GM19351 (cell line): ENCODE measurements at regions not wholly inside any gene's neighbourhood (a gene's known extent, or its start where the extent isn't known, plus 50 kb on each side); places are given as distances from the start of the nearest gene placed in this dataset.
A peak's percentile ranks its signal among the peaks of the same experiment; 100 is the strongest.
"Not testable (repeated sequence)": the region's sequence is repeated elsewhere in the genome, so short reads cannot be mapped to it uniquely, and the experiment has no call there.

Experiments
- ATAC-seq: cut with Tn5 transposase; IDR thresholded peaks from one replicate; pipeline ENCODE4 v1.9.1; 2021; ENCODE audit warnings: mild to moderate bottlenecking, moderate library complexity; ENCODE audit not compliant: unreplicated experiment

DNA sequence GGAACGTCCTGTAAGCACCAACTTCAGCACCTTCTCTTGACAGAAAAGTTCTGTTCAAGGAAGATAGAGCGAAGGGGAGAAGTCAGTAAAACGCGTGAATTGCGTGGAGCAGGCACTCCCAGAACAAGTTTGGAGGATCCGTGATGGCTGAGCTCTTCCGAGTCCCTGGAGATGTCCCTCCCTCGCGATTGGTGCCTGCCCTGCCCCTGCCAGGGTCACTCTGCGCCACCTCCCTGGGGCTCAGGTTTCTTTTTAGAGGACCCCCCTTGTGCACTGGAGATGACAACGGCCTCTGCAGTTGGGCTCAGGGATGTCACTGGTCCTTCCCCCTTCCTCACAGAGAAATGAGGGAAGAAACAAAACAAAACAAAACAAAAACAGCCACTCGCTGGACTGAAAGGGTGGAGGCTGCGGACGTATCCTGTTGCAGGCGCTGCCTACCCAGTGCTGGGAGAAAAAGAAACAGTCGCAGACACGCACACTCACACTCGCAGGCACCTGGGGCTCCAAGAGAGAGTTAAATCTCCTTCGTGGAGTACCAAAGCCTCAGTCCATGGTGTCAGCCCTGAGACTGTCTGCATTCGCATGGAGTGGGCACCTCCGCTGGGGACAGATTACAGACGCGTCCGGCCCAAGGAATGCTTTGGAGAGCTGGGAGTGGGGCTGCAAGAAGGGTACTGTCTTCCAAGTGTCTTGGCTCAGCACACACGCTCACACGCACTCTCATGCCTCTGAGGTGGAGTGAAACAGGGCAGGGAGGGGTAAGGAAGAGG is 512.7 kb downstream of the SLCO4C1 start:
- no peak for ATAC-seq

DNA sequence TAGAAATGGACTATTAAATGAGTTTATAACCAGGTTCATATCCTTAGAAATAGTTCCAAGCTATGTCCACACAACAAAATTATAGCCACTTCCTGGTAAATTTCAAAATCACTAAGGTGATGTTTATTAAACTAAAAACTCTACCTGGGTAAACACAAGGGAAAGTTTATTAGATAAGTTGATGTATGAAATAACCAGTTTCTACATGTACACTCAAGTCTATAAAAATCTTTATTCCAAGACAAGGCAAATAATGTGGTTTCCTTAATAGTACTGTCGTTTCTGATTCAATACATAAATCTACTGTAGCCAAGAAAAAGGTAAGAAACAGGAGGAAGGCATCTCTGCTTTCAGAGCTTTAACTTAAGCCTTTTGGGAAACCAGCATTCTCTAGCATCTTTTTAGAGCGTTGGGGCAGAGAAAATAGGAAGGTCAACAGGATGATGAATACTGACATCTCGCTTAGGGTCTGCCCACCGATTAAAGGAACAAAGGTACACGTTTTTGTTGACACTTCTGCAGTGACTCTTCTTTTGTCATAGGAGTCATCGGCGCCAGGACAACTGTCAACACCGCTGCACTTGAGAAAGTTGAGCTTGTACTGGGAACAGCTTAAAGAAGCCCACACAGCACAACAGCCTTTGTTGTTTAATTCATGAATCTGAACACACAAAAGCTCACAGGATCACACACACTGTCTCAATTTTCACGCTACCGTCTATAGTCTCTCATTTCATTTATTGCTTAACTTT is 513.6 kb downstream of the SLCO4C1 start:
- ATAC-seq = no peak

DNA sequence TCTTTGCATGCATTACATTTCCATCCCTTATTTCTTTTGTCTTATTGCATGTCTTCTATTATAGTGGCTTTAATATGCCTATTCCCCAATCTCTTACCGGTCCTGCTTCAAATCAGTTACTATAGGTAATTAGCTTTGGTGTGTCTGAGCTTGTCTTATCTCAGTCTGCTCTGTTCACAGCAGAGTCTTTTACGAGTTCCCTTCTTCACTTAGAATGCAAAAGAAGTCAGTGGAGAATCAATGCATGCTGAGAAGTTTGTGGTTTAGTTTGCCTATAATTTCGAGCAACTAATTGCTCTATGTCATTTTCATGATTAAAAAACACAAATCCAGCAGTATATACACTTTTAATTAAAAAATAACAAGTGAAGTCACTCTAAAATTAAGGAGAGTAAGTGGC is 545.0 kb downstream of the SLCO4C1 start:
- ATAC-seq = no peak

DNA sequence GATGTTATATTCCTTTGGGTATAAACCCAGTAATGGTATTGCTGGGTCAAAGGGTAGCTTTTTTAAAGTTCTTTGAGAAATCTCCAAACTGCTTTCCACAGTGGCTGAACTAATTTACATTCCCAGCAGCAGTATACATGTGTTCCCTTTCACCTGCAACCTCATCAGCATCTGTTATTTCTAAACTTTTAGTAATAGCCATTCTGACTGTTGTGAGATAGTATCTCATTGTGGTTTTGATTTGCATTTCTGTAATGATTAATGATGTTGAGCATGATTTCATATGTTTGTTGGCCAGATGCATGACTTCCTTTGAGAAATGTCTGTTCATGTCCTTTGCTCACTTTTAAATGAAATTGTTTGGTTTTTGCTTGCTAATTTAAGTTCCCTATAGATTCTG is 553.1 kb downstream of the SLCO4C1 start:
- not testable (repeated sequence) for ATAC-seq

DNA sequence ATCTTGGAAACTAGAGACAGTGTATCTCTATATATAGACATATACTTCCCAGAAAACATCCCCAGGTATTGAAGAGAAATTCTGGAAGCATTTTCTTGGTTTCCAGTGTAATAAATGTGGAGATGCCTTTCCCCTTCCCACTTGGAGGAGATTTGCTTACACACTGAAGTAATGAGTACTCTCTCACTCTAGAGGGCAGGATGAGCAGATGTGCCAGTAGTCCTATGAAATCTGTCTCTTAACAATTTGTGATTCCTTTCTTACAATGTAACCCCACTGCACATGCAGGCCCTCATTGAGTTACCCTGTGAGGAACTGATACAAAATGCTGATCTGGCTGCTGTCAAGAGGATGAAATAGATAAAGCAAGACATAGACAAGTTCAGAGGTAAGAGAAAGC is 567.2 kb downstream of the SLCO4C1 start:
- peak; percentile 57 for ATAC-seq

DNA sequence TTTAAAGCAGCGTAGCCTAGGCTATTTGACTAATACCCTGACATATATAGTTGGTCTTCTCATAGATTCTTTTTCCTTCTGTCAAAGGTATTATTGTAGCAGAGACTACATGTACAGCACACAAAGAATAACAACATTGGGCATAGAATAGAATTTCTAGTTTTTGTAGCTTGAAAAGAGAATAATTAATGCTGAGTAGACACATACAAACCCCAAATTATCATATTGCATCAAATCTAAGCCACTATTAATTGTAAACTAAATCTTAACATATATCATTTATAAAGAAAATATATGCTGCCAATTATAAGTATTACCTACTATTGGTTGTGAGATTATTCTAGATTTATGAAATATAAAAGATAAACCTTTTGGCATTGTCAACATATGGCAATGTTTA is 574.5 kb downstream of the SLCO4C1 start:
- ATAC-seq = no peak

DNA sequence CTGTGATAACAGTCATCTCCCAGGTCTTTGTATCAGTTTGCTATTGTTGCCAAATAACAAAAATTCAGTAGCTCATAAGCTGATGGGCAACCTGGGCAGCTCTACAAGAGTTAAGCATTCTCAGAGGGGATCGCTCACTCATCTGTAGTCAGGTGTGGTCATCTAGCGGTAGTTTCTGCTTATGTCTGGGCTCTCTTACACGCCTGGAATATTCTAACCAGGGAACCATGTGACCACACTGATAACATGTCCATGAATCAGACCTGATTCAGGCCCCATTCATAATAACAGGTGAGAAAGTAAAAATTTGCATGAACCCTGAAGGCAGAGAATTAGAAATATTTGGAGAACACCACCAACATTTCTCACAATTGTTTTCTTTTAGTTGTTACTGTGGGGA is 576.1 kb downstream of the SLCO4C1 start:
- no peak for ATAC-seq

DNA sequence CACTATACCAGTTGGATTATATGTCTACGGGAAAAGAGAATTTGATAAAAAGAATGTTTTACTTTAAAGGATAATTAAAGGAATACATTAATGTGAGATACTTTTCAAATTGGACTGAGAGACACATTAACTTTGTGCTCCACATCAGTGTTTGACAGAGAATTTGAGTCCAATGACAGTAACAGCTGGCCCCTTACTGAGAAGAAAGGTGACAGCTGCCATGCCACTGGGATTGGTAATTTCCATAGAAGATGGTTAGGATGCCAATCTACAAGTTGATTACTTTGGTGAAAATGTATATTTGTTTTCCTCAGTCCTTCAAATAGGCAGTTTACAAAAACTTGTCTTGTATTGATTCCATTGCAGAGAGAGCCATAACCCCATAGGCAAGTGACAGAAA is 578.4 kb downstream of the SLCO4C1 start:
- no peak for ATAC-seq

DNA sequence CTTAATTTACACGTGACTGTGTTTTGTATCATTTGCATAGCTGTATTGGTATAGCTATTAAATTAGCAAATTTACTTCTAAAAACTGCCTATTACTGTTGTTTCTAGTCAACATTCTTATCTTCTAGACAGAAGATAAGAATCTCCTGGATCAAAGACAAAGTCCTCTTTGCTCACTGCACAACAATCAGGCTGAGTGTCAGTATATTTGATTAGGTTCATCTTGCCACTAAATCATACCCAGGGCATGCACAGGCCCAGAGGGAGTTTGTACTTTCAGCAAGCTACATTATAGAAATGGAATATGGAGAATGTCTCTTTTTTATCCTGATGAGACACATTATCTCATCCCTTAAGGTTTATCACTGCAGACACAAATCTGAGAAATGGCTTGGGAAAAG is 579.1 kb downstream of the SLCO4C1 start:
- no peak for ATAC-seq

DNA sequence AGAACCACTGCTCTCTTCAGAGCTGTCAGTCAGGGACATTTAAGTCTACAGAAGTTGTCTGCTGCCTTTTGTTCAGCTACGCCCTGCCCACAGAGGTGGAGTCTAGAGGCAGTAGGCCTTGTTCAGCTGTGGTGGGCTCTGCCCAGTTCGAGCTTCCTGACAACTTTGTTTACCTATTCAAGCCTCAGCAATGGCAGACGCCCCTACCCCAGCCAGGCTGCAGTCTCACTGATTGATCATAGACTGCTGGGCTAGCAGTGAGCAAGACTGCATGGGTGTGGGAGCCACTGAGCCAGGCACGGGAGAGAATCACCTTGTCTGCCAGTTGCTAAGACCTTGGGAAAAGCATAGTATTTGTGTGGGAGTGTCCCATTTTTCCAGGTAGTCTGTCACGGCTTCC is 580.3 kb downstream of the SLCO4C1 start:
- ATAC-seq = not testable (repeated sequence)

DNA sequence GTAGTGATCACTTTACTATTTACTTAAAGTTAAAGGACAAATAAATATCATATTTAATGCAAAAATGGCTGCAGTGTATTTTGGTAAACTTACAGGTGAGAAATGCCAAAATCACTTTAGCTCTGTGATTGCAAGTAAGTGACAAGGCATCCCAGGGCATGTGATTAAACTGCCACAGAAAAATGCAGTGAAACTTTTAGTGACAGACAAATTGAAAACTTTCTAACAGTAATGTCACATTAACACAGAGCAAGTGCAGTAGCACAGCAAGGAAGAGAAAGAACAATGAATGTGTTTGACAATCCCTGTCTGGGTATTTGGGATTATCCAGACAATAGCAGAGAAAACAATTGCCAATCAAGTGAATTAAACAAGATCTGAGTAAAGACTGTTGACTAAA is 606.8 kb downstream of the SLCO4C1 start:
- no peak for ATAC-seq

DNA sequence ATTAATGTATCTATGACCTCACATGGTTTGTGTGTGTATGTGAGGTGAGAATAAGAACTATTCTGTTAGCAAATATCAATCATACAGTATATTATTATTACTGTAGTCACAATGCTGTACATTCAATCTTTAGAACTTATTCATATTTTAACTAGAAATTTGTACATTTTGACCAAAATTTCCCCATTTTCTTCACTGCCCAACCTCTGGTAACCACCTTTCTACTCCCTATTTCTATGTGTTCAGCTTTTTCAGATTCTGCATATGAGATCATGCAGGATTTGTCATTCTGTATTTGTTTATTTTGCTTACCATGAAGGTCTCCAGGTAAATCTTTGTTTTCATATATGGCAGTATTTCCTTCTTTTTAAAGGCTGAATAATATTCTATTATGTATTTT is 607.9 kb downstream of the SLCO4C1 start:
- ATAC-seq = no peak

DNA sequence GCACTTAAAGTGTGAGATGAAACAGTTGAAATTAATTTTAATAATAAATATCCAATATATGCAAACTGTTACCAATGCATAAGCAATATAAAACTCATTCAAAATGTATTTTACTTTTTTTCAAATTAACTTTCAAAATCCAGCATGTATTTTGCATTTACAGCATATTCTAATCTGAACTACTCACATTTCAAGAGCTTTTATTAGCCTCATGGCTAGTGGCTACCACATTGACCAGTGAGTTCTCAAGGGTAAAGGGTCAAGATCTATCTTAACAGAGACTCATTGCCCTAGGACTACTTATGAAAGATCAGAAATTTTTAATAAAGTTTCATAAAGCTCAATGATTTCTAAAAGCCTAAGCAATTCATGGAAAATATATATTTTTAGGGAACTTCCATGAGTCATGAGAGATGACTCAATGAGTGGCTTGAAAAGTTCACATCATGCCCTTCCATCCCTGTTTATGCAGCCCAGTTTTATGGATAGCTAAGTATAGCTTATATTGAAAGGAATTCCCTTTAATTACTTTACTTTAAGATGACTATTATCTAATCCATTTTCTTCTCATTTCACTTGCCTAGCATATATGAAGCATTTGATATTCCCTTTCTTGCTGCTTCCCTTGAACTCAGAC is 608.6 kb downstream of the SLCO4C1 start:
- no peak for ATAC-seq

DNA sequence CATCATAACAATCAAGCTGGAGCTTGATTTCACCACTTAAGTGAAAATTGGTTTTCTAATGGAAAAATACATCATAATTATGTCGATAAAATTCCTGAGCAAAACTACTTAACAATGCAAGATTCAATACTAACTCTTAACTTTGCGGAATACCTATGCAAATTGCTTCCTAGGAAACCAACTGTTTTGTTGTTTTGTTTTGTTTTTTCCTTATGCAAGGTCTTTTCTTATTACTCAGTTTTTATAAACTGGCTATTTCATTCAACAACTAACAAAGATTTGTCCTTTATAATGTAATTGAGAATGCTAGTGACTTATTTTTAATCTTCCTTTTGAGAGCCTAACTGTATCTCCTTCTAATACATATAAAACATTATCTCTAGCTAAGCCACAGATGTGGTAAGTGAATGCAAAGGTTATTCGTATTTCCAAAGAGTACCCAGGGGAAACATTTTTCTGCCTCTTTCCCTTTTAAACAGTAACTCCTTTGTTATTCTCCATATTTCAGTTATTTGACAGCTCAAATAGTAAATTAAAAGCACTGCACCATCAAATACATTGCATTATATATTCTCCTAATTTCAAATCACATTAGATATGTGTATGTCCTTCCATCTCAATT is 609.4 kb downstream of the SLCO4C1 start:
- no peak for ATAC-seq

DNA sequence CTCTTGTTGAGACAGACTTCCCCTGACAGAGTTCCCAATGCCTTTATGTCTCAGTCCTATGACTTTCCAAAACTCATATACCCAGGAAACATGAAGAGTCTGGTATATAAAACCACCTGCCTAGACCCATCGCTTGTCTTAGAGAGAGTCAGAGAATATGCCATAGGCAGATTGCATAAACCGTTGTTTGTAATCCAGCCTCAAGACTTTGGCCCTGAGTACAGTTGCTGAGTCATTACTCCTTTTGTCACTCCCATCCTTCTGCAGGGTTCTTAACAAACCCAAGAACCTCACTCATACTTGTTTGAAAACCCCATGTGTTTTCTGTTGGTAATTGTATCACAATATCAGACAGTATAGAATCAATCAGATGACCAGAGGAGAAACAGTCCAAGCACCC is 616.3 kb downstream of the SLCO4C1 start:
- ATAC-seq = no peak

DNA sequence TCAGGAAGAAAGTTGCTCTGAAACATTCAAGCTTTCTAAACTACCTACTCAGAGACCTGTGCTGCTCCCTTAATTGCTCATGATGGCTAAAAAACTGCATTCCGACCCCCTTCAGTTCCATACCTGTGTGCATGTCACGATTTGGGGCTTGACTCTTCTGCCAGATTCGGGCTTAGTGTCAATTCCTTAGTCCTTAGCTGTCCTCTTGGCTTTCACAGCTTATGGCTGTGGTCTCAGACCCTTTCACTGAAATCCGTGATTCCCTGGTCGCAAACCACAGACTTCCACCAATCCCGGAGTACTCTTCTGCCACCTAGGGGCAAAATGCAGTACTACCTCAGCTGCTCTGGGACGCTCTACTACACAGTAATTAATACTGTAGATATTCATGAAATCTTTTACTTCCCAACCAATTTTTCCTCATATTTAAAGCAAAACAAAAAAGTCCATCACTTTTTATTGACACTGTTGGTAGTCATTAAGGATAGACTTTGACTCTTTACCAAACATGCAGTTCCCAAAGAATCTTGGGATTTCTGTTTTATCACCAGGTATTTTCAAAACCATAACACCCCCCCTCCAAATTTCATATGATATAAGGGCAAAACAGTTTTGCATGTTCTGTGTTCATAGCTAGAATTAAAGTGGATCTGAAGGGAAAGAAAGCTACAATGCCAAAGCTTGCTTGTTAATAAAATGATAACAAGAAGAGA is 617.4 kb downstream of the SLCO4C1 start:
- peak; percentile 79 for ATAC-seq

DNA sequence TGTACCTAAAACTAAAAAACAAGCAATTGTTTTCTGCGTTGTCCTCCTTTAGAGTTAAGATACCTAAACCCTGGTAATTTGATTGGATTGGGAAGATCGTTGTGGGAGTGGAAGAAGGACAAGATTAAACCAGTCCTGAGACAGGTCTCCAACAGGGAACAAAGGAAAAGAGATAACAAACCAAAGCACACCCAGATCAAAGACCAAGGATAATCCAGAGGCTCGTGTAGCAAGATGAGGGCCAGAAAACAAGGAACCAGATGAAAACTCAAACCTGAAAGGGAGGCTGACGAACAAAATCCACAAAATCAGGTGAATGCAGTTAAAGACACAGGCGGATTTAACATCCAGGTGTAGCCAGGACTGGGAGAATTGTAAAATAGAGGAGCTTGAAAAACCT is 618.1 kb downstream of the SLCO4C1 start:
- ATAC-seq = no peak

DNA sequence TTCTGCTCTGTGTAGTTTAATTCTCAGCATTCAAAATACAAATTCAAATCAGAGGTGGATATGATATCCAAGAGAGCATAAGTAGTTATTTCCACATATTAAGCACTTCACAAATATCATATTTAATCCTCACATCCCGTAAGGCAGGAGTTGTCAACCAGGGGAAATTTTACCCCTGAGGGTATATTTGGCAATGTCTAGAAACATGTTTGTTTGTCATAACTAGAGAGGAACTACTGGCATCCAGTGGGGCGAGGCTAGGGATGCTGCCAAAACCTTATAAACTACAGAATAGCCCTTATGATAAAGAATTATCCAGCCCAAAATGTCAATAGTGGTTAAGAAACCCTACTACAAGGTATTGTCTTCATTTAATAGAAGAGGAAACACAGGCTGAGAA is 619.4 kb downstream of the SLCO4C1 start:
- ATAC-seq = no peak

DNA sequence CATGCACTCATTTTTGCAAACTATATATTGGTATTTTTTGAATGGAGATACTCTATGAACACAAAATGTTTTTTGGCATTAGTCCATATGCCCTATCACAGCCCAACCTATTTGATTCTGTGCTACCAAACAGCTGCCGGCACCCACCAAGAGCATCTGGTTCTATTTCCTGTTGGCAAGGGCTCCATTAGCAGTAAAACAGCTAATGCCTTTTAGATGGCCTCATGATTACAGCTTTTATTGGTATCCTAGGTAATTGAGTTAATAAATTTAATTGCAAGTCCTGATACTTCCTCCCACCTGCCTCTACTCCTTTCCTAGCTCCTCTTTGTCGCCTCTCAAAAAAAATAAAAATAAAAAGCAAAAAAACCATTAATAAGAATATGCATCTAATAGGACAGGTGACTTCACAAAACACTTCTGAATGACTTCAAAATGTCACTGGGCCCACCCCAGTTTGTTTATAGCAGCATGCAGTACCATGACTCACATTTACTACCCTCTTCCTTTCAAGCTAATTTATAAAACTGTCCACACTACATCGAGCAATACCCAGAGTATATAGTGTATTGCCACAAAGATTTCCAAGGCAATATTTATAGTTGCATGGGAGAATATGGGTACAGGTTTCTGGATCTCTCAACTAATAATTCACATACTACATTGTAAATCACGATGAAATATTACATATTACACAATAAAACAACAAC is 620.4 kb downstream of the SLCO4C1 start:
- ATAC-seq = no peak

DNA sequence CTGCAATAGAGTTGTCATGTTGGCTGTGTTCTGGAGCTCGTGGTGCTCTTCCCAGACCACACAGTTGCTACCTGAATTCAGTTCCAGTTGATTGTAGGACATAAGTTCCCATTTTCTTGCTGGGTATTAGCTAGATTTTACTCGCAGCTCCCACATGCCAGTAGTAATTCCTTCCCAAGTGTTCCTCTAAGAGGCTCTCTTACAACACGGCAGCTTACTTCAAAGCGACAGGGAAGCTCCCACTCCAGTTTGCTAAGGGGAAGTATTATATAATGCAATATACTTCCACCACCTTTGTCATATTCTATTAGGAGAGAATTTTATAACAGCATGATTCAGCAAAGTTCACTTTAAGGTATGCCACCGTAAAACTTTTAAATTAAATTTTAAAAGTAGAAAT is 623.0 kb downstream of the SLCO4C1 start:
- no peak for ATAC-seq
